HAP-1 (cell line): ENCODE measurements at regions not wholly inside any gene's neighbourhood (a gene's known extent, or its start where the extent isn't known, plus 50 kb on each side); places are given as distances from the start of the nearest gene placed in this dataset.

Experiments used
- DNase-seq, 2 experiments: peaks; one replicate each; pipeline ENCODE4 v3.0.0-alpha.2; 2016 to 2020; ENCODE audit warnings: low spot score in 2 of 2
- H3K27me3 ChIP-seq: fragments of 250-450 bp; sonication (Bioruptor Pico); 2 replicates; pipeline ENCODE4 v1.5.1; 2020; ENCODE audit warnings: low read depth, mild to moderate bottlenecking, moderate library complexity
- H3K36me3 ChIP-seq: fragments of 250-450 bp; sonication (Bioruptor Pico); replicated peaks from 2 replicates; pipeline ENCODE4 v1.5.1; 2020; ENCODE audit warnings: mild to moderate bottlenecking
- H3K4me1 ChIP-seq: fragments of 250-450 bp; sonication (Bioruptor Pico); 2 replicates; pipeline ENCODE4 v1.5.1; 2020; ENCODE audit warnings: mild to moderate bottlenecking
- H3K4me3 ChIP-seq: fragments of 250-450 bp; sonication (Bioruptor Pico); 2 replicates; pipeline ENCODE4 v1.5.1; 2020; ENCODE audit warnings: mild to moderate bottlenecking, moderate library complexity
- H3K9me3 ChIP-seq: fragments of 250-450 bp; sonication (Bioruptor Pico); 2 replicates; pipeline ENCODE4 v1.5.1; 2020; ENCODE audit warnings: mild to moderate bottlenecking, moderate library complexity
- in situ Hi-C: fragments of 300-500 bp; cut with MboI; formaldehyde crosslinking; loops from 3 replicates; pipeline ENCODE4 v1.14.3; 2020; ENCODE audit warnings: low sequenced_read_pairs, inconsistent platforms, mixed read lengths

DNA sequence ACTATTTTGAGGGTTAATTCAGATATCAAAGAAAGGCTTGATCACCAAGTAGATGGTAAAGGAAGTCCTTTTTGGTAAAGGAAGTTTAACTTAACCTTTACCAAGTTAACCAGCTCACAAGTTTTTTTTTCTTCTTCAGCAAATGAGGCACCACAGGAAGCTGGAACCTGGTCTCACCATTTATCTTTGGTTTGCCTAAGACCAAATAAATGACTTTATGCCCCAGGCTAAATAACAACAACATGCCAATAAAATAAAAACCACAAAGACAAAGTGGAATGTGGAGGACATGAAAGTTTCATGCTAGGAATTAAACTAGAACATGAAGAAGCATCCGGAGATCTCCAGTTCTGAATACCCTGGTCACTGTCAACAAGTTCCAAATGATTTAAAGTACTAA, 116.8 kb upstream of the PRICKLE1 start:
- Histone ChIP-seq H3K4me3 (no peak overlapping the region), H3K36me3 (no peaks in the 10 kb centered on the region), H3K4me1 (no peaks in the 10 kb centered on the region), H3K27me3 (no peaks in the 10 kb centered on the region), H3K9me3 (no peaks in the 10 kb centered on the region)
- no peak for DNase-seq
- in situ Hi-C loops, result no loop called here

DNA sequence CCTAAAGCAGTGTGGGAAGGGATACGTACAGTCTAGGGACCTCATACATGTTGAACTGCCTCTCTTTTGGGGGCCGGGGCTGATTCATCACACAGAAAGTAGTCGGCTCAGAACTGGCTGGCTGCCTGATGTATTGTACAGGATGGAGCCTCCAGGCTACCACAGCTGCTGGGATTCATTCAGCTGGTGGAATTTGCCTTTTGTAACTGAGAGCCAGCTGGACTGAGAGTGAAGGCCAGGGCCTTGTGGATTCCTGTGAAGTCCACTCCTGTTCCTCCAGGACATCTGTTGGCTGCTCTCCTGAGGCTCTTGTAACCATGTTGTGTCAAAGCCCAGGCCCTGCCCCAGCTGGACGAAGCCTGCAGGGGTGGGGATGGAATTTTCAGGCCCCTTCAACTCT, 116.3 kb upstream of the PRICKLE1 start:
- in situ Hi-C loops, result no loop called here
- Histone ChIP-seq H3K27me3 (no peaks in the 10 kb centered on the region), H3K4me1 (no peaks in the 10 kb centered on the region), H3K36me3 (no peaks in the 10 kb centered on the region), H3K4me3 (no peak overlapping the region), H3K9me3 (no peaks in the 10 kb centered on the region)
- peak in 1 of 2 experiments; percentile 10 for DNase-seq

DNA sequence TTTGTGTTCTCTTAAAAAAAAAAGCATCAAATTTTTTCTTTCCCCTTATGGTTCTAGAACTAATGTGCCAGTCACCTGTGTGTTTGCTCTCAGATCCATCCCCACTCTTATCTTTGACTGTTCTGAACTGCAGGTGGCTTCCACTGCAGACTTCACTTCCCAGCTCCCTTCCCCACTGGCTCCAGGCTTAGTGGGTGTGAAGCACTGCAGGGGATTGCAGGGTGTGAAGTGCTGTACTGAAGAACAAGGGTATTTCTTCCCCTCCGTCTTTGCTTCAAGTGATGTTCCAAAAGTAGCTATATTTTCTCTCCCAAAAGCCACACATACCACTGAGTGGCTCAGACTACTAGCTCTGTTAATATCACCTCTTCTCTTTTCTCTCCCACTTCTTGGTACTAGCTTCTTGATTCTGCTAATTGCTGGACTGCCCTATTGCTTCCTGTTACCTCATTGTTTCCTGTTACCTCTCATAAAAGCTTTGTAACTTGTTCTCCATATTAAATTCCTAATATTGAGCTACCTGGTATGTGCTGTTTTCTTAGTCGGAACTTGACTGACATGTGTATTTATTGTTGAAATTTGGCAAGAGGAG, 115.4 kb upstream of the PRICKLE1 start:
- no peak overlapping the region for H3K4me3 ChIP-seq
- H3K9me3 ChIP-seq, result no peaks in the 10 kb centered on the region
- no peaks in the 10 kb centered on the region for H3K4me1 ChIP-seq
- H3K36me3 ChIP-seq, result no peaks in the 10 kb centered on the region
- no peaks in the 10 kb centered on the region for H3K27me3 ChIP-seq
- in situ Hi-C loops, result no loop called here
- no peak for DNase-seq

DNA sequence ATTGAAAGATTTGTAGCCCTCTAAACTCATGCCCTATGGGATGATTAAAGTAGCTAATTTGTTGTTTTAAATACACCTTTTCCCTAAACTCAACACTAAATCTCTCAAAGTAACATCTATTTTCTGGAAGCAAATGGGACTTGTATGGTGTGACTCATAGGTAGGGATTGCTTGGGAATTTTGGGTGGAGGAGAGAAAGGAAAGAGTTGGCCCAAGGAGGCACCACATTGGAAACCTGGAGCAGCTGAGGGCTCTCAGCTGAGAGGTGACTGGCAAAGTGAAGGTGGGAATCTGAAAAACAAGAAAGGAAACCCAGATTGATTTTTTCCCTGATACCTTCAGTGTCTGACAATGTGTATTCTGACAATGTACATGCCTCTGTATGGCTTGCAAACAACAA, 114.8 kb upstream of the PRICKLE1 start:
- in situ Hi-C loops, result no loop called here
- H3K9me3 ChIP-seq, result no peaks in the 10 kb centered on the region
- no peaks in the 10 kb centered on the region for H3K36me3 ChIP-seq
- no peaks in the 10 kb centered on the region for H3K4me1 ChIP-seq
- no peak for DNase-seq
- no peaks in the 10 kb centered on the region for H3K27me3 ChIP-seq
- no peak overlapping the region for H3K4me3 ChIP-seq

DNA sequence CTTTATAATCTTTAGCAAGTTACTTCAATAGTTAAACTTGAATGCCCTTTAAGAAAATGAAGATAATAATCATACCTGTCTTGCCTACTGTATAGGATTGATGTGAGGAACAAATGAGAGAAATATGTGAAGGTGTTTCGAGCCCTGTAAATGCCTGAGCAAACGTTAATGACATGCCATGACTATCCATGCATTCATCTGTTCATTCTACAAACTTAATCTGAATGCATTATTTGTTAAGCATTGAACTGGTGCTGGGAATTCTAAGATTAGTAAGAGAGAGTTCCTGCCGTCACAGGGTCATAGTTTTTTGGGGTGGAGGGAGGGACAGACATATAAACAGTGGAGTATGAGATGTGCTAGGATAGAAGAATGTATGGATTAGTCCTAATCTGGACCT, 111.5 kb upstream of the PRICKLE1 start:
- H3K9me3 ChIP-seq, result no peaks in the 10 kb centered on the region
- H3K27me3 ChIP-seq, result no peaks in the 10 kb centered on the region
- in situ Hi-C loops, result no loop called here
- no peaks in the 10 kb centered on the region for H3K36me3 ChIP-seq
- no peaks in the 10 kb centered on the region for H3K4me1 ChIP-seq
- H3K4me3 ChIP-seq, result no peak overlapping the region
- no peak for DNase-seq

DNA sequence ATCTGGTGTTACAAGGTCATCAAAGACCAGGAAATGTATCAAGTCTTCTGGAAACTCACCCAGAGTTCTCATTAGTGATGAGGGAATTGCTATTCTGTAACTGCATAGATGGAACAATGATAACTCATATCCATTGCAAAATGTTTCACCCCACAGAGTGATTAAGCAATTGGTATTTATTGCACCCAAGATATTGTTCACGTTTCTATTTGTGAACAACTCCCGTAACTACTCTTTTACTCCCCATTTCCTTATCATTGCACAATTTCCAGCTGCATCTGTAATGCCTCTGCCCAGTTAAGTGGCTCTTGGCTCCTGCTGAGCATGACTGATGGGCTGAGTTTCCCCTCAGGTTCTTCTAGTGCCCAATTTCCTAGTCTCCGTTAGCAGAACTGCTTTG, 108.7 kb upstream of the PRICKLE1 start:
- no peaks in the 10 kb centered on the region for H3K27me3 ChIP-seq
- H3K4me1 ChIP-seq, result no peaks in the 10 kb centered on the region
- no peak overlapping the region for H3K4me3 ChIP-seq
- H3K9me3 ChIP-seq, result peaks cover 4% of the 10 kb centered on the region; the same call in 1 of the 2 replicates
- in situ Hi-C loops, result no loop called here
- H3K36me3 ChIP-seq, result no peaks in the 10 kb centered on the region
- DNase-seq, result no peak

DNA sequence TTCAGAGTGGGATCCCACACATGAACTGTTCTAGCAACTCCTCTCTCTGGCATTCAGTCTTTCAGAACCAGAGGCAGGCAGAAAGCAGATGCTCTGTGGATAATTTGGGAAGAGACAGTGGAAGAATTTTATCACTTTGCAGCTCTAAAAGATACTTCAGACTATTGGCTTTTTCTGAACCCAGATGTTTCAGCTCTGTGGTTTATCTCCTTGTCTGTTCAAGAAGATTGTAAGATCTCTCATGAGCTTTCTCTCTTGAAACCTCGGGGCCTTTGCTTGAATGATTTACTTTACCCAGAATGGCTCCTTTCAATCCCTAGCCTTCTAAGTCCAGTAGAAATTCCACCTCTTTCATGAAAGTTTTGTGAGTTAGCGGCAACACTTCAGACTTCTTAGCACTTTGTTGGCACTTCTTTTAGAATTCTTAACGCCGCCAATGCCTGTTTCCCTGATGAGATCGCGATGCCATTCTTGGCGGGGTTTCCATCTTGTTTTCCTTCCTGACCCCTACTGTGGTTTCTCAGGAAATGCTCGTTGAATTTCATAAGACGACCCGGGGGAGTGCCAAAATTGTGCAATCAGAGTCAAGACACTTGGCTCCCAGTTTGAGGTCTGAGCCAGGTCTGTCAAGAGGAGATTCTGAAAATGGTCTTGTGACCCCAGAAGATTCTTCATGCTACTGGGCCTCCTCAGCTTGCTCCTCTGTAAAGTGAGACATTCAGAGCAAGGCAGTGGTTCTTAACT, 107.0 kb upstream of the PRICKLE1 start:
- DNase-seq, result no peak
- in situ Hi-C loops, result no loop called here
- Histone ChIP-seq H3K36me3 (no peaks in the 10 kb centered on the region), H3K4me1 (no peaks in the 10 kb centered on the region), H3K9me3 (peaks cover 4% of the 10 kb centered on the region; the same call in 1 of the 2 replicates), H3K27me3 (no peaks in the 10 kb centered on the region), H3K4me3 (no peak overlapping the region)

DNA sequence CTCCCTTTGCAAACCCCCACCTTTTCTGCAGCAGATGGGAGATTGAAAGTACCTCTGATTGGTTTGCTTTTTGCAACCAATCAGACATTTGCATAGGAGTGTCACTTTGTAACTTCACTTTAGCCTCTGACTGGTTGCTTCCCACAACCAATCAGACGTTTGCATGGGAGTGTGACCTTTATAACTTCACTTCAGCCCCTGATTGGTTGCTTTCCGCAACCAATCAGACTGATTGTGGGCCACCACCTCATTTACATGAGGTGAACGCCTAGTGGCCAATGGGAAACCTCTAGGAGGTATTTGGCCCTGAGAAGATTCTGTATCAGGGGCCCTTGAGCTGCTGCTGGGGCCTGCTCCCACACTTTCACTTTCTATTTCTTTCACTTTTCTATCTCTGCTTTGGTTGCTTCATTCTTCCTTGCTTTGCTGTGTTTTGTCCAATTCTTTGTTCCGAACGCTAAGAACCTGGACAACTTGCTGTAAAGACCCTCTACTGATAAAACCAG, 106.0 kb upstream of the PRICKLE1 start:
- H3K4me3 ChIP-seq, result no peak overlapping the region
- peaks cover 4% of the 10 kb centered on the region; the same call in 1 of the 2 replicates for H3K9me3 ChIP-seq
- H3K27me3 ChIP-seq, result no peaks in the 10 kb centered on the region
- no peaks in the 10 kb centered on the region for H3K4me1 ChIP-seq
- in situ Hi-C loops, result no loop called here
- H3K36me3 ChIP-seq, result no peaks in the 10 kb centered on the region
- no peak for DNase-seq

DNA sequence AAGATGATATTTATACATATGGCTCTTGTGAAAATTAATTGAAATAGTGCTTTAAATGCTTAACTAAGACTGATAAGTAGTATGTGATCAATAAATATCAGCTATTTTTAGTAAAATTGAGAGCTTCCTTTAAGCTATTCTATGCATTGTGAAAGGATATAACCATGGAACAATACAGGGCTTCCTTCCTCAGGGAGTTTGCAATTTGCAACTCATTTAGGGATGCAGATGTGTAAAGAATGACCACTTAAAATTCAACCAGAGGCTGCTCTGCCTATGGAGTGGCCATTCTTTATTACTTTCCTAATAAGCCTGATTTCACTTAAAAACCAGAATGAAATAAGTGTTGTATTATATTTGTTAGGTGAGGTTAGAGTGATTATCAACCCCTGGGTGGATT, 103.2 kb upstream of the PRICKLE1 start:
- in situ Hi-C loops, result no loop called here
- Histone ChIP-seq H3K27me3 (no peaks in the 10 kb centered on the region), H3K9me3 (peaks cover 4% of the 10 kb centered on the region; the same call in 1 of the 2 replicates), H3K4me3 (no peak overlapping the region), H3K36me3 (no peaks in the 10 kb centered on the region), H3K4me1 (no peaks in the 10 kb centered on the region)
- DNase-seq, result no peak

DNA sequence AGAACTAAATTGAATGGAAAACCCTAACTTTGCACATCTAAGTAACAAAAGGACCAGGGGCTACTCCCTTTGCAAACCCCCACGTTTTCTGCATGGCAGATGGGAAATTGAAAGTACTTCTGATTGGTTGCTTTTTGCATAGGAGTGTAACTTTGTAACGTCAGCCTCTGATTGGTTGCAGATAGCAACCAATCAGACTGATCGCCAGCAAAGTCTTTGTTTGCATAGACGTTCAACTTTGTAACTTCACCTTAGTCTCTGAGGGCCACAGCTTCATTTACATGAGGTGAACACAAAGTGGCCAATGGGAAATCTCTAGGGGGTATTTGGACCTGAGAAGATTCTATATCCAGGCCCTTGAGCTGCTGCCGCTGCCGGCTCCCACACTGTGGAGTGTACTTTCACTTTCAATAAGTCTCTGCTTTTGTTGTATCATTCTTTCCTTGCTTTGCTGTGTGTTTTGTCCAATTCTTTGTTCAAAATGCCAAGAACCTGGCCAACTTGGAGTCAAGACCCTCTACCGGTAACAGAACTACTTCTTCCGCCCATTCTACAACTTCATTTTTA, 102.5 kb upstream of the PRICKLE1 start:
- no peaks in the 10 kb centered on the region for H3K27me3 ChIP-seq
- H3K4me3 ChIP-seq, result no peak overlapping the region
- no peaks in the 10 kb centered on the region for H3K4me1 ChIP-seq
- DNase-seq, result no peak
- no peaks in the 10 kb centered on the region for H3K36me3 ChIP-seq
- in situ Hi-C loops, result no loop called here
- H3K9me3 ChIP-seq, result peaks cover 4% of the 10 kb centered on the region; the same call in 1 of the 2 replicates

DNA sequence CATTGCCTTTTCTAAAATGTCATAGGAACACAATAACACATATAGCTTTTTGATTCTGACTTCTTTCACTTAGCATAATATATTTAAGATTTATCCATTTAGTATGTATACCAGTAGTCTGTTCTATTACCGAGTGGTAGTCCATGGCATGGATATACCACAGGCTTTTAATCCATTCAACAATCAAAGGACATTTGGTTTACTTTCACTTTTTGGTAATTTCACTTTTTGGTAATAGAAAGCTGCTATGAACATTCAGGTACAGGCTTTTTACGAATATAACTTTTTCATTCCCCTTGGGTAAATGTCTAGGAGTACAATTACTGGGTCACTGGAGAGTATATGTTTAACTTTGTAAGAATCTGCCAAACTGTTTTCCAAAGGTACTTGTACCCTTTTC, 100.7 kb upstream of the PRICKLE1 start:
- Histone ChIP-seq H3K4me1 (no peaks in the 10 kb centered on the region), H3K36me3 (no peaks in the 10 kb centered on the region), H3K27me3 (no peaks in the 10 kb centered on the region), H3K9me3 (no peaks in the 10 kb centered on the region), H3K4me3 (no peak overlapping the region)
- in situ Hi-C loops, result no loop called here
- no peak for DNase-seq

DNA sequence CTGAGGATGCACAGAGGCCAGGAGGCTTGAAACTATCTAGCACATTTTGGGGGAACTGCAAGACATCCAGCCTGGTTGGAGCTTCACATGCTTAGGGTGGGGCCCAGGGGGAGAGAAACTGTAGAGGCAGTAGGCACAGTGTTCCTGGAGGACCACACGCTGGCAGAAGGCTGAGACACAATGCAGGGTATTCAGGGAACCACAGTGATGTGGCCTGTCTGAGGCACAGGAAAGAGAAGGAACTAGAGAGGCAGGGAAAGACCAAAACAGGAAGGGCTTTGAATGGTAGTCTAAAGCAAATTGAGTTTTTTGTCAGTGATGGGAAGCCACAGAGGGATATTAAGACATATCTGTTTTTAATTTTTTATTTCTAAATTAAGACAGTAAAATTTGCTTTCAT, 100.2 kb upstream of the PRICKLE1 start:
- Histone ChIP-seq H3K9me3 (no peaks in the 10 kb centered on the region), H3K27me3 (no peaks in the 10 kb centered on the region), H3K36me3 (no peaks in the 10 kb centered on the region), H3K4me3 (no peak overlapping the region), H3K4me1 (peaks cover 2% of the 10 kb centered on the region)
- DNase-seq, result no peak
- in situ Hi-C loops, result no loop called here

DNA sequence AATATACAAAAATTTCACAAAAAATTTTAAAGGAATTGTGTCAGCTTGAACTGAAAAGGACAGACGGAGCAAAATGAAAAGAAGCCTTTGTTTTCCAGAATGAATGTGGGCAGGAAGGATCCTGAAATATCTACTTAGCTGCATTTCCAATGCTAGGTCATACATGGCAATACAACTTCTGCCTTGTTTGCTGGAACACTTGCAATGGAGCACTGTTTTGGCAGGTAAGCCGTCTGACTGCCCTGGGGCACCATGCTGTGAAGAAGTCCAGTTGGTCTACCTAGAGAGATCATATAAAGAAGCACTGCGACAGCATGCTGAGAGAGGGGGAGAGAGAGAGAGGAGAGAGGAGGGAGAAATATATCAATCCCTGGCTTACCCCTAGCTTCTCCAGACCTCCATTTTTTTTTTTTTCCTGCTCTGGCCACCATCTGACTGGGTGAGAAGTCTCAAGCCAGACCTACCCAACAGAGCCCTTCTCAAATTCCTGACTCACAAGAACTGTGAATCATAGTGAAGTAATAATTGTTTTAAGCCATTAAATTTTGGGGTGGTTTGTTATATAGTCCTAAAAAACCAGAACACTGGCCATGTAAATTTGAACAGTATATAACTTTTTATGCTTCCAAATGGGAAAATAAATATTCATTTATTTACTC, 97.1 kb upstream of the PRICKLE1 start:
- Histone ChIP-seq H3K36me3 (no peaks in the 10 kb centered on the region), H3K27me3 (no peaks in the 10 kb centered on the region), H3K4me3 (no peak overlapping the region), H3K9me3 (no peaks in the 10 kb centered on the region), H3K4me1 (peaks cover 14% of the 10 kb centered on the region)
- no peak for DNase-seq
- in situ Hi-C loops, result no loop called here

DNA sequence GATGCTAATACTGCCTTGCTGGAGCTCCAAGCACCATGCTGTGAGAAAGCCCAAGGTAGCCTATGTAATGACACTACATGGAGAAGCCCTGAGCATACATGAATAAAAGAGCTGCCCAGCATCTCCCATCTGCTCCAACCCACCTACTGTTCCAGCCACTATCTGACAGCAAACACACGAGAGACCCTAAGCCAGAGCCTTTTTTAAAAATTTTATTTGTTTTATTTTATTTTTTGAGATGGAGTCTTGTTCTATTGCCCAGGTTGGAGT, 95.2 kb upstream of the PRICKLE1 start:
- H3K4me3 ChIP-seq, result no peak overlapping the region
- no peak for DNase-seq
- no peaks in the 10 kb centered on the region for H3K9me3 ChIP-seq
- in situ Hi-C loops, result no loop called here
- H3K27me3 ChIP-seq, result no peaks in the 10 kb centered on the region
- H3K36me3 ChIP-seq, result no peaks in the 10 kb centered on the region
- H3K4me1 ChIP-seq, result peaks cover 14% of the 10 kb centered on the region
